HT-29 (cell line): ENCODE measurements at regions not wholly inside any gene's neighbourhood (a gene's known extent, or its start where the extent isn't known, plus 50 kb on each side); places are given as distances from the start of the nearest gene placed in this dataset. TPM values are rescaled to one million over a fixed set of nuclear protein-coding genes. Genes with fewer than 3 reads are reported as not detected.

Source experiments
- DNase-seq: peaks from one replicate; pipeline ENCODE4 v3.0.0-alpha.2; 2015; ENCODE audit warnings: low spot score
- small RNA-seq: library from RNA; depleted of rRNA; stranded (forward); fragments of <200 nt; gene quantifications from one replicate; pipeline ENCODE3, GENCODE V24; 2014

- no peak for DNase-seq
Observed at GRCh38 chrX:44470816-44471215, 71.8 kb downstream of the FUNDC1 start.

- DNase-seq, result no peak
Observed at GRCh38 chrX:44462850-44463249, 79.8 kb downstream of the FUNDC1 start.

- peak; percentile 51 for DNase-seq
Observed at GRCh38 chrX:44459501-44459900, 83.2 kb downstream of the FUNDC1 start.

GRCh38 chrX:44456685-44457084, 86.0 kb downstream of the FUNDC1 start:
- DNase-seq, result no peak

- no peak for DNase-seq
Observed at GRCh38 chrX:44451056-44451455, 91.6 kb downstream of the FUNDC1 start.

- DNase-seq, result no peak
Observed at GRCh38 chrX:44447214-44447613, 95.4 kb downstream of the FUNDC1 start.

- no peak for DNase-seq
Observed at GRCh38 chrX:44440006-44440405, 96.5 kb upstream of the EFHC2 start.

GRCh38 chrX:44439242-44439794, 95.8 kb upstream of the EFHC2 start:
- DNase-seq, result no peak

- no peak for DNase-seq
Observed at GRCh38 chrX:44435047-44435446, 91.6 kb upstream of the EFHC2 start.

- no peak for DNase-seq
Observed at GRCh38 chrX:44433556-44433955, 90.1 kb upstream of the EFHC2 start.

GRCh38 chrX:44432641-44433040, 89.2 kb upstream of the EFHC2 start:
- no peak for DNase-seq

GRCh38 chrX:44431194-44431593, 87.7 kb upstream of the EFHC2 start:
- DNase-seq, result peak; percentile 28

- peak; percentile 71 for DNase-seq
Observed at GRCh38 chrX:44428989-44429627, 85.6 kb upstream of the EFHC2 start.

GRCh38 chrX:44422631-44423030, 79.2 kb upstream of the EFHC2 start:
- no peak for DNase-seq

- DNase-seq, result no peak
Observed at GRCh38 chrX:44415639-44416386, 72.3 kb upstream of the EFHC2 start.

- DNase-seq, result no peak
Observed at GRCh38 chrX:44401151-44401550, 57.7 kb upstream of the EFHC2 start.

GRCh38 chrX:44400588-44400987, 57.1 kb upstream of the EFHC2 start:
- DNase-seq, result peak; percentile 27

GRCh38 chrX:44400161-44400560, 56.7 kb upstream of the EFHC2 start:
- DNase-seq, result no peak

Small RNAs in the stretch of these regions (small RNA-seq; reads per million reads assigned to genes)
- not detected for gene RF00019
